H1 (cell line): ENCODE measurements at regions not wholly inside any gene's neighbourhood (a gene's known extent, or its start where the extent isn't known, plus 50 kb on each side); places are given as distances from the start of the nearest gene placed in this dataset.

Source experiments
- CHD7 ChIP-seq: fragments of 300-600 bp; sonication (generic); IDR thresholded peaks from 2 replicates; pipeline ENCODE4 v1.7.1; 2012; ENCODE audit warnings: low read length, moderate library complexity, mild to moderate bottlenecking, inconsistent platforms; ENCODE audit not compliant: insufficient replicate concordance
- CTCF ChIP-seq, 3 experiments: IDR thresholded peaks; 1 replicate in 2 of 3; 2 replicates in 1 of 3; pipeline versions ENCODE4 v1.5.1 to v1.6.1; 2011; ENCODE audit warnings: low read length in 3 of 3, mild to moderate bottlenecking in 3 of 3, inconsistent platforms in 2 of 3, low read depth in 1 of 3, moderate library complexity in 1 of 3; ENCODE audit not compliant: insufficient read depth in 1 of 3; ENCODE audit errors: control extremely low read depth in 1 of 3
- E2F6 ChIP-seq: IDR thresholded peaks from 2 replicates; pipeline ENCODE4 v1.6.1; 2012; ENCODE audit warnings: inconsistent platforms
- EP300 ChIP-seq, 2 experiments: IDR thresholded peaks; 1 replicate in 1 of 2; 2 replicates in 1 of 2; pipeline ENCODE4 v1.6.1; 2011 to 2012; ENCODE audit warnings: low read depth in 2 of 2, low read length in 2 of 2, mild to moderate bottlenecking in 2 of 2, borderline replicate concordance in 1 of 2, inconsistent platforms in 1 of 2, moderate library complexity in 1 of 2
- JUND ChIP-seq: IDR thresholded peaks from 2 replicates; pipeline ENCODE4 v1.6.1; 2011; ENCODE audit warnings: mild to moderate bottlenecking, improper control_type of control experiment, low read length
- KDM1A ChIP-seq: fragments of 200-600, 300-600 bp; sonication (generic); IDR thresholded peaks from 2 replicates; pipeline ENCODE4 v1.7.1; 2016; ENCODE audit warnings: mild to moderate bottlenecking, low read length, borderline replicate concordance
- POLR2AphosphoS5 ChIP-seq: IDR thresholded peaks from 2 replicates; pipeline ENCODE4 v1.6.1; 2011; ENCODE audit warnings: low read depth, low read length
- RNF2 ChIP-seq: fragments of 200-900, 300-1000 bp; sonication (generic); IDR thresholded peaks from 2 replicates; pipeline ENCODE4 v1.7.1; 2016; ENCODE audit warnings: borderline replicate concordance, low read depth, mild to moderate bottlenecking, antibody characterized with exemption, low read length; ENCODE audit not compliant: poor library complexity, severe bottlenecking; ENCODE audit errors: missing control alignments
- RXRA ChIP-seq: IDR thresholded peaks from 2 replicates; pipeline ENCODE4 v1.6.1; 2011; ENCODE audit warnings: low read depth, mild to moderate bottlenecking, low read length, moderate library complexity; ENCODE audit not compliant: insufficient read depth
- SP1 ChIP-seq: IDR thresholded peaks from 2 replicates; pipeline ENCODE4 v1.6.1; 2011; ENCODE audit warnings: low read depth, low read length

GRCh38 chr20:9935285-9935684, 96.4 kb upstream of the PAK5 start:
- TF ChIP-seq SP1 = no peak
- no peak for TF ChIP-seq RNF2
- no peak for TF ChIP-seq JUND
- no peak for TF ChIP-seq POLR2AphosphoS5
- no peak for TF ChIP-seq CTCF (IDR thresholded peaks at IDR 0.05; ENCODE audit: control extremely low read depth in 1 of 3, insufficient read depth in 1 of 3, low read depth in 1 of 3, low read length in 3 of 3)
- TF ChIP-seq KDM1A = no peak
- TF ChIP-seq RXRA = no peak
- no peak for TF ChIP-seq CHD7
- no peak for TF ChIP-seq EP300 (IDR thresholded peaks at IDR 0.05; ENCODE audit: borderline replicate concordance in 1 of 2, low read depth in 2 of 2, low read length in 2 of 2)
- TF ChIP-seq E2F6 = no peak
